ENCODE measurements at regions not wholly inside any gene's neighbourhood (a gene's known extent, or its start where the extent isn't known, plus 50 kb on each side); places are given as distances from the start of the nearest gene placed in this dataset.
"Not testable (repeated sequence)": the region's sequence is repeated elsewhere in the genome, so short reads cannot be mapped to it uniquely, and the experiment has no call there.

DNA sequence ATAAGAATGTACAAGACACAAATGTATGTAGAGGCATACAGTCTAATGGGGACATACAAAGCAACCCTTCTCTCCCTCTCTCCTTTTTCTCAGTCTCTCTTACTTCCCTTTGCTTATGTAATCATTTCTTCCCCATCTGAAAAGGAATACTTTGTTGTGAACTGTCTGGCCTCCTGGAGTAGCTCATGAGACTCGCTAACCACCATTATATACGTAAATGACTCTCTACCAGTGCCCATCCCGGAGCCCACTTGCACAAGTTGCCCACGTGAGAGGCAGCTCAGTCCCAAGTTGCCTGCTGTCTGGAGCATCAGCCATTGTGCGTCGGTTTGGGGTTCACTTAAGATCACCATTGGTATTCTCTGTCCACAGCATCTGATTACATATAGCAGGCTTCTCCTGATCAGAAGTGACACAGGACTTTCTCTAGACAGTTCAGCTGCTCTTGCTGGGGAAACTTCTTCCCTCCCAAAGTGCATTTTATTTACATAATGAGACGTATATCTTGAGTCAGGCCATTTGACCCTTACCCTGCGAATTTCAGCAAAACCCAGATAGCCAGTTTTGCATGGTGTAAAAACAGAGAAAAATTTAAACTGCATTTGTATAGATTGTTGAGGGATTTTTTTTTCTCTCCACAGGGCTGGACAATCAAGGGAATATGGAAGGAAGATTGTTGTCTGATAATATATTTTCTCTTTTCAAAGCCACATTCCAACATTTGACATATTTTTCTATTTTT, 220.7 kb upstream of the EGLN3 start:
- no peaks in the 10 kb centered on the region for H3K4me1 ChIP-seq (ENCODE audit: control insufficient read depth, insufficient read depth, low read length)
- H3K9ac ChIP-seq (ENCODE audit: low read depth, low read length): no peak overlapping the region
- no peaks in the 10 kb centered on the region for H3K9me3 ChIP-seq (replicated peaks; ENCODE audit: low read length)
- no peak overlapping the region for H3K4me2 ChIP-seq (ENCODE audit: low read length)
- H3K36me3 ChIP-seq (ENCODE audit: insufficient read depth, low read length): no peaks in the 10 kb centered on the region
- no peak overlapping the region for H3K4me3 ChIP-seq (ENCODE audit: low read length)
- H3K27me3 ChIP-seq (ENCODE audit: control insufficient read depth, insufficient read depth, low read length): peaks cover 4% of the 10 kb centered on the region

DNA sequence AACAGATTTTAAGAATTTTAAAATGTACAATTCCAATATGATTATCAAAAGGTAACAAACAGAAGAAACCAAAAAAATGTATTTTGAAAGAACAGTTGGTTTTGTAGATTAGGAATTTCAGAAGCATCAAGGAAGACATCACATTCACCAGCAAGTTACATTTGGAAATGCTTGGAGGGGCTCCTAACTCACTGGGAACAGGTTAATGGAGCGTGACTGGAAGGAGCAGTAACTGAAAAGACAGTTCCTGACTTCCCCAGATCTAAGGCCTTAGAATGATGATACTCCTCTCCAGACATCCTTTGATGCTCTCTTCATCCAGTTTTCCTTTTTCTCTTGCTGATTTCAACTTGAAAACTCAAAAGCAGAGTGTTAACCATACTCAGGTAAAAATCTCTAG, 220.0 kb upstream of the EGLN3 start:
- Histone ChIP-seq H3K4me3 (ENCODE audit: low read length) (no peak overlapping the region), H3K4me1 (ENCODE audit: control insufficient read depth, insufficient read depth, low read length) (no peaks in the 10 kb centered on the region), H3K27me3 (ENCODE audit: control insufficient read depth, insufficient read depth, low read length) (peaks cover 4% of the 10 kb centered on the region), H3K4me2 (ENCODE audit: low read length) (no peak overlapping the region), H3K9ac (ENCODE audit: low read depth, low read length) (no peak overlapping the region), H3K36me3 (ENCODE audit: insufficient read depth, low read length) (no peaks in the 10 kb centered on the region), H3K9me3 (replicated peaks; ENCODE audit: low read length) (no peaks in the 10 kb centered on the region)

DNA sequence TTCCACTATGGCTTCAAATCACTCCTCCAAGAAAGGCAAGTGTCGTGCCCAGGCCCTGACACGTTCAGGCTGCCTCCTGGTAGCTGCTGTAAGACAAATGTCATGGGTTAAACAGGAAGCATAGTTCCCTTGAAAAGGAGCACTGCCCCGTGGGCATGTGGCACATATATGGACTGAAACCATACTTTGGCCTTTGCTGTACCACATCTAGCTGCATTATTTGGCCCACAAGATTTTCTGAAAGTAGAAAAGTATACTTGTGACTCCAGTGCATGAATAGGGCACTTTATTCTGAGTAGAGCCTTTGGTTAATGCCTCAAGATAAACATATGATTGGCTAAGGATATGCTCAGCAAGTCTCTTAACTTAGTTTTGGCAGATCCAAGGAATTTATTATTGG, 218.7 kb upstream of the EGLN3 start:
- Histone ChIP-seq H3K9me3 (replicated peaks; ENCODE audit: low read length) (no peaks in the 10 kb centered on the region), H3K9ac (ENCODE audit: low read depth, low read length) (no peak overlapping the region), H3K4me2 (ENCODE audit: low read length) (no peak overlapping the region), H3K4me3 (ENCODE audit: low read length) (no peak overlapping the region), H3K4me1 (ENCODE audit: control insufficient read depth, insufficient read depth, low read length) (no peaks in the 10 kb centered on the region), H3K36me3 (ENCODE audit: insufficient read depth, low read length) (no peaks in the 10 kb centered on the region), H3K27me3 (ENCODE audit: control insufficient read depth, insufficient read depth, low read length) (peaks cover 4% of the 10 kb centered on the region)

DNA sequence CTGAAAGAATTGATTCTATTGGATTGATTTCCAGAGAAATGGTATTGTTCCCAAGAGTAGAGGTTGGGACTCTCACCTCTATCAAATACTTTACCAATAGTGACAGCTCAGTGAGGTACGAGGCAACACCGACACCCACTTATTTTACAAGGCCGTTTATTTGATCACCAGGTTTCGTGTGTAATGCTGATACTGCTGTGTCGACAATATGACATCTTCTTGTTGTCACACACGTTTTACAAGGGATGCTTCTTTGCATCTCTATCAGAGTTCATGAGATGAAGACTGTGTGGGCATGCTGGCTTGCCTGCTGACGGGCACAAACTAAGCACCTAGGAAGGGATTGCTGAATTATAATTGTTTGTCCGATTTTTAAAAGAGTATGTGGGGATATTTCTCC, 217.8 kb upstream of the EGLN3 start:
- Histone ChIP-seq H3K4me1 (ENCODE audit: control insufficient read depth, insufficient read depth, low read length) (no peaks in the 10 kb centered on the region), H3K4me3 (ENCODE audit: low read length) (no peak overlapping the region), H3K9me3 (replicated peaks; ENCODE audit: low read length) (no peaks in the 10 kb centered on the region), H3K9ac (ENCODE audit: low read depth, low read length) (no peak overlapping the region), H3K27me3 (ENCODE audit: control insufficient read depth, insufficient read depth, low read length) (peaks cover 4% of the 10 kb centered on the region), H3K36me3 (ENCODE audit: insufficient read depth, low read length) (no peaks in the 10 kb centered on the region), H3K4me2 (ENCODE audit: low read length) (no peak overlapping the region)

DNA sequence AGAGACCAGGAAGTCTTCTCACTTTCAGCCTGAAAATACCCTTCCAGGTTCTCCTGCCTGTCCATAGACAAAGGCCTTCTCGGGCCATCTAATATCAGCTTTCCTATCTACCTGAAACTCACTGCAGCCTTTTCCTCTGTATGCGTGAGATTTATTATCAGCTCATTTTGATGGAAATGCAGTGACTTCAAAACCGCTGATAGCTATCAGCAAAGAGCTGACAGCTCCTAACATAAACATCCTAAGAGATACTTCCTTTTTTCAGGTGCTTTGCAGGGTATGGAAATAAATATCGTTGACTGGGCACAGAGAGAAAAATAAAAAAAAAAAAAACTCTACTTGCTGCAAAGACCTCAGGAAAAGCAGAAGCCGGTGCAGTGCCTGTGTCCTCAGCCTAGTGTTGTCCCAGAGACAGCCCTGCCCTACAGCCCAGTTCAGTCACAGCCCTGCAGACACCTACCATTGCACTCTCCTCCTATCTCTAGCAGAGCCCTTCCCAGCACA, 215.0 kb upstream of the EGLN3 start:
- Histone ChIP-seq H3K27me3 (ENCODE audit: control insufficient read depth, insufficient read depth, low read length) (peaks cover 4% of the 10 kb centered on the region), H3K9ac (ENCODE audit: low read depth, low read length) (no peak overlapping the region), H3K4me3 (ENCODE audit: low read length) (no peak overlapping the region), H3K4me1 (ENCODE audit: control insufficient read depth, insufficient read depth, low read length) (no peaks in the 10 kb centered on the region), H3K4me2 (ENCODE audit: low read length) (no peak overlapping the region), H3K9me3 (replicated peaks; ENCODE audit: low read length) (no peaks in the 10 kb centered on the region), H3K36me3 (ENCODE audit: insufficient read depth, low read length) (no peaks in the 10 kb centered on the region)

DNA sequence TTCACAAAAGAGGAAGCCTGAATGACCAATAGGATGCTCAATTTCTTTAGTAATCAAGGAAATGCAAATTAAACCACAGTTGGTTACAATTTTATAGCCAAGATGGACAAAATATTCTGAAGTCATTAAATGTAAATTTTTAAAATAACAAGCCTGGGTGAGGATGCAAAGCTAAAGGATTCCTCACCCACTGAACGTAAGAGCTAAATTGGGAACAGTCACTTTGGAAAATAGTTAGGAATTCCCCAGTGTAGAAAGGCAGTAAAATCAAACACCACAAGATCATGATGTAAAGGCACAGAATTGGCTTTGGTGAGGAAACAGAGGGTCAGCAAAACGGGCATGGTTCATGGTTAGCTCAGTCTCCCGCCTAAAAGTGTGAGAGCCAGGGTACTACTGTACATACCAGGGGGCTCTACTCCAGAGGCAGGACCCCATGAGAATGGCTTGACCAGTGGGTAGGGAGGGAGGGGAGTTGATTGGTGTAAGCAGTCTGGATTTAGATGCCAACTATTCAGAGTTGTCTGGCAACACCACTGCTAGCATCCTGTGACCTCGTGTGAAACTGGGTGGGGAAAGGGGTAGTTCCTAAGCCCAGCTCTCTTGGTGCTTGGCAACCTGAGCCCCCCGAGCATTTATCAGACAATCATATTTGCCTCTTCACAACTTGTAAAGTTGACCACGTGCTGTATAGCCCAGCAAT, 213.4 kb upstream of the EGLN3 start:
- H3K9me3 ChIP-seq (replicated peaks; ENCODE audit: low read length): no peaks in the 10 kb centered on the region
- no peaks in the 10 kb centered on the region for H3K36me3 ChIP-seq (ENCODE audit: insufficient read depth, low read length)
- H3K4me1 ChIP-seq (ENCODE audit: control insufficient read depth, insufficient read depth, low read length): no peaks in the 10 kb centered on the region
- H3K4me2 ChIP-seq (ENCODE audit: low read length): no peak overlapping the region
- peaks cover 4% of the 10 kb centered on the region for H3K27me3 ChIP-seq (ENCODE audit: control insufficient read depth, insufficient read depth, low read length)
- H3K9ac ChIP-seq (ENCODE audit: low read depth, low read length): no peak overlapping the region
- no peak overlapping the region for H3K4me3 ChIP-seq (ENCODE audit: low read length)

DNA sequence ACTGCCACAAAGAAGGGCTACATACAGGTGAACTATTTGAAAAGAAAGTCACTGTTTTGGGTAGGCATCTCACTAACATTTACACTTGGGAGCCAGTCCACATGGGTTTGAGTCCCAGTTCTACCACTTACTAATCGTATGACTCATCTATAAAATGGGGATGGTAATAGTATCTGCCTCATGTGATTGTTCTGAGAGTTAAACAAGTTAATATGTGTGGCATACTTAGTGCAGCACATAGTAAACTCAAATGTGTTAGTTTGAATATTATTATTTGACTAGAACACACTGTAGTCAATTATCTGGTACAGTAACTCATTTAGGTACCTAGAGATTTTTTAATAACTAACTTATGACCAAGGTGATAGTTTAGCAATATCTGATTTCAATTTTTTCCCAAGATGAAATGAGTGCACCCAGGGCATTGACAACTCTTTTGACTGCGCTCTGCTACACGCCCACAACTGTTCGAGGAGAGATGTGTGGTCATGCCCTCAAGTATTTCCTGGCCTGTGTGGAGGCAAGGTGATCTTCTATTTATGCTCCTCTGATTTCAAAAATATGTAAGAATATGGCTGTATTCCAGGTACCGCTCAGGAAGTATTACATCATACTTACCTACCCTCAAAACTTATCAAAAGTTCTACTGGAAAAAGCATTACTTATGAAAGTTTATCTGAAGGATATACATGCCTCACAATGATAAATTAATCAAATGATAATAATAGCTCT, 210.6 kb upstream of the EGLN3 start:
- Histone ChIP-seq H3K36me3 (ENCODE audit: insufficient read depth, low read length) (no peaks in the 10 kb centered on the region), H3K4me3 (ENCODE audit: low read length) (no peak overlapping the region), H3K9me3 (replicated peaks; ENCODE audit: low read length) (no peaks in the 10 kb centered on the region), H3K9ac (ENCODE audit: low read depth, low read length) (no peak overlapping the region), H3K27me3 (ENCODE audit: control insufficient read depth, insufficient read depth, low read length) (no peaks in the 10 kb centered on the region), H3K4me2 (ENCODE audit: low read length) (no peak overlapping the region), H3K4me1 (ENCODE audit: control insufficient read depth, insufficient read depth, low read length) (no peaks in the 10 kb centered on the region)

DNA sequence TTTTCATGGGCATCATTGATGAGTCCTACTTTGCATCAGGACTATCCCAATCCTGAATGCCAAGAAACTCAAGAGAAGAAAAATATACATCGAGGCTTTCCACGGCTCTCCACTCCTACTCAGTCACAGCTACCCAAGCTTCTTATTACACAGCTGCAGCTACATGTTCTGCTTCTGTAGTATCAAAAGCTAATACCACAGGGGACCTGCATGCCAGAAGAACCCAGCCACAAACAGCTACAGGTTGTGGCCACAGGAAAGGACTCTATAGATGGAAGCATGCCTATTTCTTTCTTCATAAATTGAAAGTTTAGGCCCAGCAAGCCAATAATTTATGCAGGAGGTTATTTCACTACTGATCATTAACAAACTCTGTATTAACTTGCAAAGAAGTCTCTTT, 209.7 kb upstream of the EGLN3 start:
- H3K9ac ChIP-seq (ENCODE audit: low read depth, low read length): no peak overlapping the region
- H3K9me3 ChIP-seq (replicated peaks; ENCODE audit: low read length): no peaks in the 10 kb centered on the region
- H3K4me2 ChIP-seq (ENCODE audit: low read length): no peak overlapping the region
- no peaks in the 10 kb centered on the region for H3K4me1 ChIP-seq (ENCODE audit: control insufficient read depth, insufficient read depth, low read length)
- H3K4me3 ChIP-seq (ENCODE audit: low read length): no peak overlapping the region
- no peaks in the 10 kb centered on the region for H3K27me3 ChIP-seq (ENCODE audit: control insufficient read depth, insufficient read depth, low read length)
- H3K36me3 ChIP-seq (ENCODE audit: insufficient read depth, low read length): no peaks in the 10 kb centered on the region

DNA sequence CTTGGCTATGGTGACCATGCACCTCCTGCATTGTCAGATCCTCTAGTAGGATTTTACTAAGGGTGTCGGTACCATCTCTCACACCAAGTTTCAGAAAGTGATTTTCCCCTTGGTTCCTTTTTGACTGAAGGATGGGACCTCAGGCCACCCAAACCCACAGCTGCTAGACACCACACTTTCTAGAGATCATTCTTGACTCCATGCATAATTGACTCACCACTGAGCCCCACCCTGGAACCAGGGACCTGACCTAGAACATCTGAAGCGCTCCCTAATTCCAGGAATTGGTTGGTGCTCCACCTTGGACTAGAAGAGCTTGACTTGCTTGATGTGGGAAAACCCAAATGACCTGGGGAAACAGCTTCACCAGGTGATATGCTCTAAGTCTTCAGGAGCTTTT, 206.8 kb upstream of the EGLN3 start:
- no peaks in the 10 kb centered on the region for H3K27me3 ChIP-seq (ENCODE audit: control insufficient read depth, insufficient read depth, low read length)
- no peak overlapping the region for H3K9ac ChIP-seq (ENCODE audit: low read depth, low read length)
- H3K4me2 ChIP-seq (ENCODE audit: low read length): no peak overlapping the region
- no peaks in the 10 kb centered on the region for H3K9me3 ChIP-seq (replicated peaks; ENCODE audit: low read length)
- H3K4me3 ChIP-seq (ENCODE audit: low read length): no peak overlapping the region
- no peaks in the 10 kb centered on the region for H3K36me3 ChIP-seq (ENCODE audit: insufficient read depth, low read length)
- H3K4me1 ChIP-seq (ENCODE audit: control insufficient read depth, insufficient read depth, low read length): no peaks in the 10 kb centered on the region

DNA sequence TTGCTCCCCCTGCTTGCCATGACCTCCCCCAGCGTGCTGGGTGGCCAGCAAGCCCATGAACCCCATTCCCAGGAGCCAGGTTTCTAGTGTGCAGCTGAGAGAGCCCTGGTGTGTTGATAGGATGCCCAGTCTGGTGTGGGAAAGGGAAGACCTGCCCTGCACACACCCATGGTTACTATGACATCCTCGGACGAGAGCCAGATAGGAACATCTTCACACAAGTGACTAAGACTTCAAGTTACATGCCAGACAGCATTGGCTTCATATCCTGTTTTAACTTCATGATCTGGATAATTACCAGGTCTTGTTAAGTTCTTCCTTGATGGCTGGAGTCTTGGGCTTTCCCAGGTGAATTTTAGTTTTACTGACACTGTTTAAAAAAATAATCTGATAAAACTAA, 196.6 kb upstream of the EGLN3 start:
- Histone ChIP-seq H3K9ac (ENCODE audit: low read depth, low read length) (no peak overlapping the region), H3K9me3 (replicated peaks; ENCODE audit: low read length) (no peaks in the 10 kb centered on the region), H3K4me2 (ENCODE audit: low read length) (no peak overlapping the region), H3K4me1 (ENCODE audit: control insufficient read depth, insufficient read depth, low read length) (no peaks in the 10 kb centered on the region), H3K27me3 (ENCODE audit: control insufficient read depth, insufficient read depth, low read length) (no peaks in the 10 kb centered on the region), H3K36me3 (ENCODE audit: insufficient read depth, low read length) (no peaks in the 10 kb centered on the region), H3K4me3 (ENCODE audit: low read length) (no peak overlapping the region)

DNA sequence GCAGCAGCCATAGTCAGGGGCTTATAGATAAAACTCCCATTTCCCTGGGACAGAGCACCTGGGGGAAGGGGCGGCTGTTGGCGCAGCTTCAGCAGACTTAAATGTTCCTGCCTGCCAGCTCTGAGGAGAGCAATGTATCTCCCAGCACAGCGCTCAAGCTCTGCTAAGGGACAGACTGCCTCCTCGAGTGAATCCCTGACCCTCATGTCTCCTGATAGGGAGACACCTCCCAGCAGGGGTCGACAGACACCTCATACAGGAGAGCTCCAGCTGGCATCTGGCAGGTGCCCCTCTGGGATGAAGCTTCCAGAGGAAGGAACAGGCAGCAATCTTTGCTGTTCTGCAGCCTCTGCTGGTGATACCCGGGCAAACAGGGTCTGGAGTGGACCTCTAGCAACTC, 189.3 kb upstream of the EGLN3 start:
- H3K9ac ChIP-seq (ENCODE audit: low read depth, low read length); H3K36me3 ChIP-seq (ENCODE audit: insufficient read depth, low read length); H3K4me1 ChIP-seq (ENCODE audit: control insufficient read depth, insufficient read depth, low read length); H3K9me3 ChIP-seq (replicated peaks; ENCODE audit: low read length); H3K4me2 ChIP-seq (ENCODE audit: low read length); H3K27me3 ChIP-seq (ENCODE audit: control insufficient read depth, insufficient read depth, low read length); H3K4me3 ChIP-seq (ENCODE audit: low read length): not testable (repeated sequence)
